ENCODE measurements at regions not wholly inside any gene's neighbourhood (a gene's known extent, or its start where the extent isn't known, plus 50 kb on each side); places are given as distances from the start of the nearest gene placed in this dataset.

- Histone ChIP-seq H3K9me1 (ENCODE audit: control insufficient read depth, extremely low read depth, insufficient read depth, low read length) (no peaks in the 10 kb centered on the region), H3K4me3 (ENCODE audit: control insufficient read depth in 2 of 3, extremely low read depth in 1 of 3, insufficient read depth in 2 of 3, low read depth in 1 of 3, low read length in 3 of 3) (no peak overlapping the region), H3K4me1 (ENCODE audit: control insufficient read depth, extremely low read depth, insufficient read depth, low read length) (peaks cover 10% of the 10 kb centered on the region), H3K36me3 (ENCODE audit: control insufficient read depth in 2 of 2, extremely low read depth in 1 of 2, insufficient read depth in 2 of 2, low read length in 2 of 2) (no peaks in the 10 kb centered on the region), H3K27me3 (ENCODE audit: control insufficient read depth, extremely low read depth, insufficient read depth, low read length) (no peaks in the 10 kb centered on the region), H3K4me2 (ENCODE audit: control insufficient read depth, extremely low read depth, insufficient read depth, low read depth, low read length) (no peak overlapping the region), H3K27ac (ENCODE audit: control insufficient read depth, insufficient read depth, low read length) (no peak overlapping the region), H3K79me2 (ENCODE audit: control insufficient read depth, insufficient read depth, low read length) (no peaks in the 10 kb centered on the region), H3K9me3 (ENCODE audit: control insufficient read depth, low read depth, low read length) (no peaks in the 10 kb centered on the region), H4K20me1 (ENCODE audit: control insufficient read depth, extremely low read depth, insufficient read depth, low read length) (no peaks in the 10 kb centered on the region), H2AFZ (ENCODE audit: control insufficient read depth, low read length) (no peak overlapping the region), H3K9ac (ENCODE audit: control insufficient read depth, extremely low read depth, insufficient read depth, low read length) (no peak overlapping the region)
- DNase-seq (ENCODE audit: low read depth, low spot score) (no peak), FAIRE-seq (no peak)
- dilution Hi-C loops (cut with MboI; ENCODE audit: extremely low pct_ligation_motif_present, low sequenced_read_pairs) = no loop called here
- TF ChIP-seq CTCF (optimal IDR thresholded peaks at IDR 0.05 in 1 of 3, IDR thresholded peaks at IDR 0.05 in 1 of 3, conservative IDR thresholded peaks at IDR 0.05 in 1 of 3; ENCODE audit: extremely low read depth in 1 of 3, insufficient read depth in 2 of 3, low read length in 3 of 3) = no peak
- no peak for TF ChIP-seq EZH2 (IDR thresholded peaks at IDR 0.05; ENCODE audit: low read length)
These were observed 53.8 kb downstream of the GJD2 start for GRCh38 chr15:34700891-34701427.

DNA sequence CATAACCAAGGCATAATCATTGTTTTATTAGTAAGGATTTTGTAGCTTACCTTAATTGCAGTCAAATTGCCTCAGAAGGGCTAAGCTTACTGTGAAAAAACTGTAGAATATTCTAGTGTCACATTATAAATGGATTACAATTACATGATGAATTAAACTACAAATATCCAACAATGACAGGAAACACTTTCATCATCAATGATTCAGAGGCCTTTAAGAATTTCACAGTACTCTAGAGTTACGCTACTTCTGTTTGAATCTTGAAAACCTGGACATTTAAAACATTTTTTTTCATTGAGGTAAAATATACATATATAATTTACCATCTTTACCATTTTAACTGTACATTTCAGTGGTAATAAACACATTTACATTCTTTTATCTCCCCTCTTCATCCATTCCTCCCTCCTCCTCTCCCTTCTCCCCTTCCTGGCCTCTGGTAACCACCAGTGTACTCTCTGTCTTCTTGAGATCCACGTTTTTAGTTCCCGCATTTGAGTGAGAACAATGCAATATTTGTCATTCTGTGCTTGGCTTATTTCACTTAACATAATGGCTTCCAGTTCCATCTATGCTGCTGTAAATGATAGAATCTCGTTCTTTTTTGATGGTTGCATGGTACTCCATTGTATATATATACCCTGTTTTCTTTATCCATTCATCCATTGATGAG lies 54.7 kb downstream of the GJD2 start:
- no peak for FAIRE-seq
- H3K4me2 ChIP-seq (ENCODE audit: control insufficient read depth, extremely low read depth, insufficient read depth, low read depth, low read length) = no peak overlapping the region

More for the DNA sequence above, 54.7 kb downstream of the GJD2 start:
- Histone ChIP-seq H3K27ac (ENCODE audit: control insufficient read depth, insufficient read depth, low read length) (no peak overlapping the region), H3K9me1 (ENCODE audit: control insufficient read depth, extremely low read depth, insufficient read depth, low read length) (no peaks in the 10 kb centered on the region), H3K79me2 (ENCODE audit: control insufficient read depth, insufficient read depth, low read length) (no peaks in the 10 kb centered on the region), H3K4me1 (ENCODE audit: control insufficient read depth, extremely low read depth, insufficient read depth, low read length) (peaks cover 10% of the 10 kb centered on the region), H3K36me3 (ENCODE audit: control insufficient read depth in 2 of 2, extremely low read depth in 1 of 2, insufficient read depth in 2 of 2, low read length in 2 of 2) (no peaks in the 10 kb centered on the region), H3K9me3 (ENCODE audit: control insufficient read depth, low read depth, low read length) (no peaks in the 10 kb centered on the region), H4K20me1 (ENCODE audit: control insufficient read depth, extremely low read depth, insufficient read depth, low read length) (no peaks in the 10 kb centered on the region), H2AFZ (ENCODE audit: control insufficient read depth, low read length) (no peak overlapping the region), H3K9ac (ENCODE audit: control insufficient read depth, extremely low read depth, insufficient read depth, low read length) (no peak overlapping the region), H3K27me3 (ENCODE audit: control insufficient read depth, extremely low read depth, insufficient read depth, low read length) (no peaks in the 10 kb centered on the region), H3K4me3 (ENCODE audit: control insufficient read depth in 2 of 3, extremely low read depth in 1 of 3, insufficient read depth in 2 of 3, low read depth in 1 of 3, low read length in 3 of 3) (no peak overlapping the region)
- no peak for TF ChIP-seq EZH2 (IDR thresholded peaks at IDR 0.05; ENCODE audit: low read length)
- no peak for TF ChIP-seq CTCF (optimal IDR thresholded peaks at IDR 0.05 in 1 of 3, IDR thresholded peaks at IDR 0.05 in 1 of 3, conservative IDR thresholded peaks at IDR 0.05 in 1 of 3; ENCODE audit: extremely low read depth in 1 of 3, insufficient read depth in 2 of 3, low read length in 3 of 3)
- DNase-seq (ENCODE audit: low read depth, low spot score) = no peak
- dilution Hi-C loops (cut with MboI; ENCODE audit: extremely low pct_ligation_motif_present, low sequenced_read_pairs) = no loop called here

All from keratinocyte (primary cell).